ENCODE measurements at regions not wholly inside any gene's neighbourhood (a gene's known extent, or its start where the extent isn't known, plus 50 kb on each side); places are given as distances from the start of the nearest gene placed in this dataset.

DNA sequence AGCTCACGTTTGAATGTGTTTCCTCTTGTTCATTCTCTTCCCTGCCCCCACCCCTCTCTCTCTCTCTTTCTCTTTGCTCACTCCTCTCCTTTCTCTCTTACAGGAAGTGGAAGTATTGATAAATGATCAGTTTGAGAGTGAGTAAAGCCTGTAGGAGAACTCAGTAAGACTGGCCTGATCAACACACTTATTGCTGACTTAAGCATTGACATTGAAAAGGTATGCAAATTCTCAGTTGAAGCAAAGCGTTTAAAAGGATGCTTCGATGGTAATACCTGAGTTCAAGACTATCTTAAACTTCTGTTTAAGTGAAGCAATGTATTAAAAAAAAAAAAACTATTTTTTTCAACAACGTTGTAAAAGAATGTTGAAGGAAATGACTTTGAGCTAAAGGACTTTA is 115.7 kb upstream of the DDX18 start:
- H3K36me3 ChIP-seq (ENCODE audit: insufficient read depth, low read length): no peaks in the 10 kb centered on the region
- Mint-ChIP-seq H3K4me1 (ENCODE audit: low read depth, unreplicated experiment) (no peaks in the 10 kb centered on the region), H3K36me3 (ENCODE audit: low read depth, unreplicated experiment) (no peaks in the 10 kb centered on the region), H3K27me3 (ENCODE audit: low read depth, unreplicated experiment) (no peaks in the 10 kb centered on the region), H3K9me3 (ENCODE audit: unreplicated experiment) (no peaks in the 10 kb centered on the region), H3K27ac (ENCODE audit: unreplicated experiment) (no peak overlapping the region), H3K4me3 (ENCODE audit: unreplicated experiment) (no peak overlapping the region)
- H3K79me2 ChIP-seq (ENCODE audit: insufficient read depth, low read length): no peaks in the 10 kb centered on the region
- H3K27me3 ChIP-seq (ENCODE audit: insufficient read depth, low read length): no peaks in the 10 kb centered on the region
- H2AFZ ChIP-seq (ENCODE audit: low read depth, low read length): no peak overlapping the region
- H3K4me1 ChIP-seq (ENCODE audit: insufficient read depth, low read length): no peaks in the 10 kb centered on the region
- H4K20me1 ChIP-seq (ENCODE audit: insufficient read depth, low read length): no peaks in the 10 kb centered on the region
- DNase-seq (ENCODE audit: low read depth) (no peak), FAIRE-seq (no peak)
- TF ChIP-seq, protein P1, sequence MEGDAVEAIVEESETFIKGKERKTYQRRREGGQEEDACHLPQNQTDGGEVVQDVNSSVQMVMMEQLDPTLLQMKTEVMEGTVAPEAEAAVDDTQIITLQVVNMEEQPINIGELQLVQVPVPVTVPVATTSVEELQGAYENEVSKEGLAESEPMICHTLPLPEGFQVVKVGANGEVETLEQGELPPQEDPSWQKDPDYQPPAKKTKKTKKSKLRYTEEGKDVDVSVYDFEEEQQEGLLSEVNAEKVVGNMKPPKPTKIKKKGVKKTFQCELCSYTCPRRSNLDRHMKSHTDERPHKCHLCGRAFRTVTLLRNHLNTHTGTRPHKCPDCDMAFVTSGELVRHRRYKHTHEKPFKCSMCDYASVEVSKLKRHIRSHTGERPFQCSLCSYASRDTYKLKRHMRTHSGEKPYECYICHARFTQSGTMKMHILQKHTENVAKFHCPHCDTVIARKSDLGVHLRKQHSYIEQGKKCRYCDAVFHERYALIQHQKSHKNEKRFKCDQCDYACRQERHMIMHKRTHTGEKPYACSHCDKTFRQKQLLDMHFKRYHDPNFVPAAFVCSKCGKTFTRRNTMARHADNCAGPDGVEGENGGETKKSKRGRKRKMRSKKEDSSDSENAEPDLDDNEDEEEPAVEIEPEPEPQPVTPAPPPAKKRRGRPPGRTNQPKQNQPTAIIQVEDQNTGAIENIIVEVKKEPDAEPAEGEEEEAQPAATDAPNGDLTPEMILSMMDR (IDR thresholded peaks at IDR 0.05; ENCODE audit: insufficient read depth, low read depth, low read length): no peak
- no peak for TF ChIP-seq EZH2 (IDR thresholded peaks at IDR 0.05; ENCODE audit: insufficient read depth, low read length)
- no peak overlapping the region for H3K27ac ChIP-seq (ENCODE audit: low read depth, low read length)
- H3K9ac ChIP-seq (ENCODE audit: low read length): no peak overlapping the region
- H3K4me3 ChIP-seq (ENCODE audit: insufficient read depth, low read depth, low read length): no peak overlapping the region
- H3K9me3 ChIP-seq (ENCODE audit: insufficient read depth, low read depth, low read length): no peaks in the 10 kb centered on the region
- H3K4me2 ChIP-seq (ENCODE audit: low read length): no peak overlapping the region

- DNase-seq (ENCODE audit: low read depth): no peak
- TF ChIP-seq, protein P1 (IDR thresholded peaks at IDR 0.05; ENCODE audit: insufficient read depth, low read depth, low read length): no peak
- FAIRE-seq: no peak
- Mint-ChIP-seq H3K27me3 (ENCODE audit: low read depth, unreplicated experiment) (no peaks in the 10 kb centered on the region), H3K27ac (ENCODE audit: unreplicated experiment) (no peak overlapping the region), H3K36me3 (ENCODE audit: low read depth, unreplicated experiment) (no peaks in the 10 kb centered on the region), H3K4me3 (ENCODE audit: unreplicated experiment) (no peak overlapping the region), H3K4me1 (ENCODE audit: low read depth, unreplicated experiment) (no peaks in the 10 kb centered on the region), H3K9me3 (ENCODE audit: unreplicated experiment) (no peaks in the 10 kb centered on the region)
- no peak overlapping the region for H2AFZ ChIP-seq (ENCODE audit: low read depth, low read length)
- no peaks in the 10 kb centered on the region for H3K9me3 ChIP-seq (ENCODE audit: insufficient read depth, low read depth, low read length)
- no peak overlapping the region for H3K4me3 ChIP-seq (ENCODE audit: insufficient read depth, low read depth, low read length)
- no peaks in the 10 kb centered on the region for H3K79me2 ChIP-seq (ENCODE audit: insufficient read depth, low read length)
- no peak overlapping the region for H3K27ac ChIP-seq (ENCODE audit: low read depth, low read length)
- H3K27me3 ChIP-seq (ENCODE audit: insufficient read depth, low read length): no peaks in the 10 kb centered on the region
- H3K9ac ChIP-seq (ENCODE audit: low read length): no peak overlapping the region
- no peaks in the 10 kb centered on the region for H4K20me1 ChIP-seq (ENCODE audit: insufficient read depth, low read length)
- no peaks in the 10 kb centered on the region for H3K36me3 ChIP-seq (ENCODE audit: insufficient read depth, low read length)
- H3K4me2 ChIP-seq (ENCODE audit: low read length): no peak overlapping the region
- H3K4me1 ChIP-seq (ENCODE audit: insufficient read depth, low read length): no peaks in the 10 kb centered on the region
Measured at GRCh38 chr2:117700471-117700870, 114.0 kb upstream of the DDX18 start.

DNA sequence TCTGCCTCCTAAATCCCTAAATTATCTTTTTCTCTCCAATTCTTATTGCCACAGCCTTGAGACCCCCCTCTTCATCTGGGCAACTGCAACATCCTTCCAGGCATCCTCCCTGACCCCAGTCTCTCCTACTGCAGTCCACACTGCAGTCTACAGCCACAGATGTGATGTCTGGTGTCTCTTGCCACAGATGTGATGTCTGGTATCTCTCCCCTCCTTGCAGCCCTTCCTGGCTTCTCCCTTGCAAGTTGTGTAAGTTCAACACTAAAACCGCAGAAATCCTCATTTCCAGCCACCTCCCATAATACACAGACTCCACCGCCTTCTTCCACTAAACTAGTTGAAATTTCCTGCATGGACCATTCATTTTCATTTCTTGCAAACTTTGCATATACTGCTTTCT is 113.1 kb upstream of the DDX18 start:
- Histone ChIP-seq H2AFZ (ENCODE audit: low read depth, low read length) (no peak overlapping the region), H3K9me3 (ENCODE audit: insufficient read depth, low read depth, low read length) (no peaks in the 10 kb centered on the region), H4K20me1 (ENCODE audit: insufficient read depth, low read length) (no peaks in the 10 kb centered on the region), H3K4me2 (ENCODE audit: low read length) (no peak overlapping the region), H3K36me3 (ENCODE audit: insufficient read depth, low read length) (no peaks in the 10 kb centered on the region), H3K79me2 (ENCODE audit: insufficient read depth, low read length) (no peaks in the 10 kb centered on the region), H3K27ac (ENCODE audit: low read depth, low read length) (no peak overlapping the region), H3K27me3 (ENCODE audit: insufficient read depth, low read length) (no peaks in the 10 kb centered on the region), H3K4me1 (ENCODE audit: insufficient read depth, low read length) (no peaks in the 10 kb centered on the region), H3K9ac (ENCODE audit: low read length) (no peak overlapping the region), H3K4me3 (ENCODE audit: insufficient read depth, low read depth, low read length) (no peak overlapping the region)
- Mint-ChIP-seq H3K27me3 (ENCODE audit: low read depth, unreplicated experiment) (no peaks in the 10 kb centered on the region), H3K9me3 (ENCODE audit: unreplicated experiment) (no peaks in the 10 kb centered on the region), H3K27ac (ENCODE audit: unreplicated experiment) (no peak overlapping the region), H3K4me1 (ENCODE audit: low read depth, unreplicated experiment) (no peaks in the 10 kb centered on the region), H3K36me3 (ENCODE audit: low read depth, unreplicated experiment) (no peaks in the 10 kb centered on the region), H3K4me3 (ENCODE audit: unreplicated experiment) (no peak overlapping the region)
- DNase-seq (ENCODE audit: low read depth) (no peak), FAIRE-seq (no peak)
- TF ChIP-seq EZH2 (IDR thresholded peaks at IDR 0.05; ENCODE audit: insufficient read depth, low read length): no peak
- TF ChIP-seq, protein P1 (IDR thresholded peaks at IDR 0.05; ENCODE audit: insufficient read depth, low read depth, low read length): no peak
